ENCODE measurements at regions not wholly inside any gene's neighbourhood (a gene's known extent, or its start where the extent isn't known, plus 50 kb on each side); places are given as distances from the start of the nearest gene placed in this dataset.

DNA sequence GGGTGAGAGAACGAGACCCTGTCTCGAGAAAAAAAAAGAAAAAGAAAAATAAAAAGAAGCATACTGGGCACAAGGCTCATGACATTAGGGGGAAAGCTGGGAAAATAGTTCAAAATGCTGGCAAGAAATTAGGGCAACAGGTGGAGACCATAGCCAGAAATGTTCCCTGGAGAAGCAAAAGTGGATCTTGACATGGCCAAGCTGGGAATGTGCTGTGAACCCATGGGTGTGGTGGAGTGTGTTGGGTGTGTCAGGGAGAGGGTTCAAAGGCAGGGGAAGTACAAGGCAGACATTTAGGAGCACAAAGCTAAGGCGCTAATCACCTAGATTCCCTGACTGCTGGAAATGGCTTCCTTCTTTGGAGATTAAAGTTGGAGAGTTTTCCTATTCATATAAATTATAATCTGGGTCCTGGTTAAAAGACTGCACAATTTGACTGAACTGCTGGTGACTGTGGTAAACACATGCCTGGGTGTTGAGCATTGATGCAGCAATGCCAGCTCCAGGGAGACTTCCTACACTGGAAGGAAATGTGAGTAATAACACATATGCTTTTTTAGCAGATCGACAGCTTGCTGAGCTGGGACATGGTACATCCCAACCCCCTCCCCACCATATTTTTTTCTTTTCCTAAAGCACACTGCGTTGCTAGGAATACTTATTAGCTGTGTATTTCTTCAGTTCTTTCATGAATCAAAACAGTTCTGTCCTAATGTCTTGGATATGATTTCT lies 70.1 kb upstream of the ARHGAP21 start:
- DNase-seq (ENCODE audit: extremely low read depth, low read depth): no peak
- TF ChIP-seq CTCF (IDR thresholded peaks at IDR 0.05; ENCODE audit: low read depth, low read length): no peak

DNA sequence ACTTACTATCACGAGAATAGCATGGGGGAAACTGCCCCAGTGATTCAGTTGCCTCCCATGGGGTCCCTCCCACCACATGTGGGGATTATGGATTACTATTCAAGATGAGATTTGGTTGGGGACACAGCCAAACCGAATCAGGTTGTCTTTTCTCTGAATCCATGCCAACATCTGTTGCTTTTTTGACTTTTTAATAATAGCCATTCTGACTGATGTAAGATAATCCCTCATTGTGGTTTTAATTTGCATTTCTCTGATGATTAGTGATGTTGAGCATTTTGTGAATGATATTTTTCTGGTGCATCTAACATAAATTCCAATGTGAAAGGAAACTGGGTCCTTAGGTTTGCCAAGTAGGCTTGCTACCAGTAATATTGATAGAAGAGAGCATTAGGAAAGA lies 69.0 kb upstream of the ARHGAP21 start:
- TF ChIP-seq CTCF (IDR thresholded peaks at IDR 0.05; ENCODE audit: low read depth, low read length): no peak
- DNase-seq (ENCODE audit: extremely low read depth, low read depth): no peak

DNA sequence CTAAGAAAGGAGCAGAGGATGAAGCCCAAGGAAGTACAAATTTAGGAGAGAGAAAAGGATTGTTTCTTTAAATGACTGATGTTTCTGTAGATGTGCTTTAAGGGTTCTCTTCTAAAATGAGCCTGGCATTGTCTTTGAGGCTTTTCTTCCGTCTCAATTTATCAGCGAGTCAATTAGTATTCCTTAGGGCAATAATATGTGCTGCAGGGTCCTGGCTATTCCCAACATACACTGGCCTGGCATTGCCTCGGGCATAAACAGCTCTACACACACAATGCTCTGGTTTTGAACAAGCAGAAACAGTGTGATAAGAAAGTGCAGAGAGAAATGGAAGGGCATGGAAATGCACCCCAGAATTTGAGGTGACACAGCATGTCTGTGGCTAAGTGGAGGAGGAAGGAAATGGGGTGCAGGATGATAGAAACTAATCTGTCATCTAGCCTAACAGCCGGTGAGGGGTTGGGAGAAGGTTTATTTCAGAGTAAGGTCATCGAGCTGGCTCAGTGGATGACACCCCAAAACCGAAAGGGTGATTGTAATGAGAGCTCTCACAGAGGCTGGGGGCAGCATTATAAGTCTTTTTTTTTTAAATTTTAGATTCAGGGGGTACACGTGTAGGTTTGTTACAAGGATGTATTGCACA lies 67.5 kb upstream of the ARHGAP21 start:
- TF ChIP-seq CTCF (IDR thresholded peaks at IDR 0.05; ENCODE audit: low read depth, low read length): no peak
- DNase-seq (ENCODE audit: extremely low read depth, low read depth): no peak

DNA sequence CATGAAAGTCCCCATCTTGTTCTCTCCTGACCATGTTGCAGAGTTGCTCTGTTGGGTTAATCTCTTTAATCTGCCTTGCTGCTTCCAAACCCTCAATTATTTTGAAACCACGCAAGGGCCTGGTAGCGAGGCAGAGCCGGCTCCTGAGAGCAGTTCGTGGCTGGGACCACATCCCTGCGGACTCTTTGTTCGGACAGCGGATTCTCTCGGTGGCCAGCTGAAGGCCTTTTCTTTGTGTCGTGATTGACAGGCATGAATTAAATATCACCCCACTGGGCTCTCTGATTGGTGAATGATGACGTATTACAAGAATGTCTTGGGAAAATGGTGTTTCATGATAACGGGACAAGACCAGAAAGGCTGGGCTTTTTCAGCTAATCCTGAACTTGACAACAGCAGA lies 66.9 kb upstream of the ARHGAP21 start:
- TF ChIP-seq CTCF (IDR thresholded peaks at IDR 0.05; ENCODE audit: low read depth, low read length): no peak
- DNase-seq (ENCODE audit: extremely low read depth, low read depth): no peak

DNA sequence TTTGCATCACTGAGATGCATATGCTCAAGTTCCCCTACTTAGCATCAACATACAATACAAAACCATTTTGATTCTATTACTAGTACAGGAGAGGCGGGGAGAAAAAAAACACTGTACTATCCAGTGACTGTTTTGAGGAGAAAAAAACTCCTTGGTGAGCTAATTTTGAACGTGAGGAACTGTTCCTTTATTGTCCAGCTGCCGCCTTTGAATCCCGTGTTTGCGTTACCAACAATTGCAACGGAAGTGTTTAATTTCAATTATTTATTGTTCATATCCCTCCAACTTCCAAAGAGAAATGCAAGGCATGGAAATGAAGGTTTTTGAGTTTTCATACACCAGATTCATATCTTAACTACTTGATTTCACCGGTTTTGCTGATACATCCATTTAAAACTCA lies 66.4 kb upstream of the ARHGAP21 start:
- TF ChIP-seq CTCF (IDR thresholded peaks at IDR 0.05; ENCODE audit: low read depth, low read length): no peak
- no peak for DNase-seq (ENCODE audit: extremely low read depth, low read depth)

- no peak for DNase-seq (ENCODE audit: extremely low read depth, low read depth)
- no peak for TF ChIP-seq CTCF (IDR thresholded peaks at IDR 0.05; ENCODE audit: low read depth, low read length)
Measured at GRCh38 chr10:24784923-24785322, 61.2 kb upstream of the ARHGAP21 start.

DNA sequence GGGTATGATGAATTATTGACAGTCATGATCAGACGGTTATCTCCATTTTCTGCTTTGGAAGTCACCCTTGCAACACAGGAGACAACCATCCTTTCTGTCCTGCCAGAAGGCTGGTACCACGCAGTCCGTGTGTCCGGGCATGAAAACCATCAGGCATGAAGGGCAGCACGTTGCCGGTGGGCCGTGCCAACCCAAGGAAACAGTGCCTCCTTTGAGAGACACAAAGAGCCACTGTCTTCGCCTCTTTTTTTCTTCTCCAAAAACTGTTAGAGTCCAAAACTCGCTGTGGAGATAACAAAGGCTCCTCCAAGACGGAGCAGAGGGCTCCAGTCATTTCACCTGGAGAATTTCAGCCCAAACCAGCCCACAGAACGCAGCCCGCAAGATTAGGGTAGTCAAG lies 60.4 kb upstream of the ARHGAP21 start:
- DNase-seq (ENCODE audit: extremely low read depth, low read depth): no peak

More for the DNA sequence above, 60.4 kb upstream of the ARHGAP21 start:
- no peak for TF ChIP-seq CTCF (IDR thresholded peaks at IDR 0.05; ENCODE audit: low read depth, low read length)
